GM18873 (cell line): ENCODE measurements at regions not wholly inside any gene's neighbourhood (a gene's known extent, or its start where the extent isn't known, plus 50 kb on each side); places are given as distances from the start of the nearest gene placed in this dataset.

ENCODE experiments used
- ATAC-seq: cut with Tn5 transposase; IDR thresholded peaks from one replicate; pipeline ENCODE4 v1.9.1; 2021; ENCODE audit warnings: mild to moderate bottlenecking, moderate library complexity, moderate number of reproducible peaks; ENCODE audit not compliant: unreplicated experiment, low FRiP score

DNA sequence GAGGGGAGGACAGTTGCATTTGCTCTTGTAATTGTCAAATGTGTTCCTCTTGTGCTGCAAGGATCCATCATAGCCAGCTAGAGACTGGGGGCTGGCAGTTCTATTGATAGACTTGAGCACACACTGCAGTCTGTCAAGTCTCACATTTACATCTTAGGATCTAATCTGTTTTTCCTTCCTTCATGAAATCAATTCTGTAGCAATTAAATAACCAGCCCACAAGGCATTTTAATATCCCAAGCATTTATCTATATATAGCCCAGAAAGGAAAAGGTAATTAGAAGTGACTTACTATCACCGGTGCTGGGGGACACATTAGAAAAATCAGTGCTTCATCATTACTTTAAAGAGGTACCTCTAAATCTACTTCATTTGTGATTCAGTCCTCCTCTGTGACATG lies 143.0 kb upstream of the STXBP5 start:
- ATAC-seq = no peak

DNA sequence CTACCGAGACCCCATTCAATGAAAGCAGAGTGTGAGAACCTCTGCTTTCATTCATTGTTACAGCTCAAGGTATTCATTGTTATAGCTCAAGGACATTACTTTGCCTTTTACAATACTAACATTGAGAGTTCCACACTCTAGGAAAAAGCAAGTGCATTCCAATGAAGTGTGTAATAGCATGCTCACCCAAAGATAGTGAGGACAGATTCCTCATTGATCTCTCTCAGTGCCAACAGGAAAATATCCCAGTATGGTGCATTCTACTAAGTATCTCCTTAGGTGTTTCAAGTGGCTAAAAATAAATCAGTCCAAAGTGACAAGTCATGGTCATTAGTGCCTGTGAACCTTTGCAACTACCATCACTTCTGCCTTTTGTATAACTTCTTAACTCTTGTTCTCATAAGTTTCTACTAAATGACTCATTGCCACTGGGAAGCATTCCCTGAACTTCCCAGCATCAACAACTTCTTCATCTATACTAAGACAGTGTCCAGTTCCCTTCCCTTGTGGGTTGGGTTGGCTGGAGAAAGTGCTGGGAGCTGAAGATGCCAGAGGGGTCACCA lies 140.7 kb upstream of the STXBP5 start:
- no peak for ATAC-seq

DNA sequence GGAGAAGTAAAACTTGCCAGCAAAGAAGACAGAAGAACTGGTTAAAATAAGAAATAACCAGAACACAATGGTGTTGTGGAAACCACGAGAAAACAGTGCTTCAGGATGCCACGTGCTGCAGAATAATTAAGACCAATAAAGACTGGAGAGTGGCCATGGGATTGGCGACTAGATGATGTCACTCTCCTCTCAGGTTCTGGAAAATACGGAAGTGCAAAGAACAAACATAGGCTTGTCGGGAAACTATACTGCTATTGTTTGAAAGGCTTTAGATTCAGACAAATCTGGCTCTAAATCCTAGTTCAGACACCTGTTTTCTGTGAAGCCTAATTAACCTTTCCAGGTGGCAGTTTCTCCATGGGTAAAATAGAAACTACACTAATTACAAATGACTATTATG lies 138.4 kb upstream of the STXBP5 start:
- ATAC-seq = no peak

- no peak for ATAC-seq
Measured at GRCh38 chr6:147067184-147067583, 137.0 kb upstream of the STXBP5 start.

DNA sequence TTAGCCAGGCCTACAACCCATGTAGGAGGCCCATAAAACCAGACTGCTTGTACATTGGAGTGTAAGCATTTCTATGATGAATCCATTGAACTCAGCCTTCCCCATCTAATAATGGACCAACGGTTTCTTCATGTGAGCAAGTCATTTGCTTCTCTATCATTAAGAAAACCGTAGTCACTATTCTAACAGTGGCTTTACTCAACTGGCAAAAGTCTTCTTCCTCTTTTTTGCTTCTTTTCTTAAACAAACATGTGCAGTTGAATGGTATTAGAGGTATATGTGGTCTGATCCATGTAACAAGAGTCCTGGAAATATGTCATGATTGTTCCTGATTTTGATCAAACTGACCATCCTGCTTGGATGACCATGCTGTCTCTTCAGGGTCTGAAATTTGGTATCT lies 132.4 kb upstream of the STXBP5 start:
- ATAC-seq = no peak

DNA sequence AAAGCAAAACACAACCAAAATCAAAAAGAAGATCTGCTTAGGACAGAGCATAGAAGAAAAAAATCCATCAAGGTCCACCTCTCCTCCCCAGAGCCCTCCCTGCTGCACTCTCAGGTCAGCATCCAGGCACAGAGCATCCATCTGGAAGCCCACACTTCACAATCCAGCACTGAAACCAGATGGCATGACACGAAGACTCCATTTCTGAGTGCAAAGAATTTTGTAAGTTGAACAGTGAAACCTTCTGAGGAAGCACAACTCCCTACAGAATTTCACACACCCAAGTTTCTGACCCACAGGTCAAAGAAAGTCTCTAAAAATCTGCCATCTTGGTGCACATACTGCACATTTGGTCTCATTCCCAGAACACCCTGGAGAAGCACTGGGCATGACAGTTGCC lies 128.8 kb upstream of the STXBP5 start:
- no peak for ATAC-seq

DNA sequence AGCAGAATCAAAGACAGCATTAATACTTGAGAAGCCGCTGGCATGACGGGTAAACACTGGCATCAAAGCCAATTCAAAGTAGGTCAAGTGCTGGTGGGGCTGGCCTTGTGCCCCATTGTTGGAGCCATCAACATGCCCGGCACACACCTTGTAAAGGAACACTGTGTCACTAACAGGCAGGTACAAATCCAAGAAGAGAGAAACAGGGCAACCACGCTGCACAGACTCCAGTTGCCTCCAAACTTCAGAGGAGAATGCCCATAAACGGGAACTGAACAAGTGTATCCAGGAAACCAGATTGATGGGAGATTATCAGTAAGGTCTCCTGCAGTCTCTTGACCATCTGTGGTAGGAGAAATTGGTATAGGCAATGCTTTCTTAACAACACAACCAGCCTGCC lies 127.0 kb upstream of the STXBP5 start:
- no peak for ATAC-seq

DNA sequence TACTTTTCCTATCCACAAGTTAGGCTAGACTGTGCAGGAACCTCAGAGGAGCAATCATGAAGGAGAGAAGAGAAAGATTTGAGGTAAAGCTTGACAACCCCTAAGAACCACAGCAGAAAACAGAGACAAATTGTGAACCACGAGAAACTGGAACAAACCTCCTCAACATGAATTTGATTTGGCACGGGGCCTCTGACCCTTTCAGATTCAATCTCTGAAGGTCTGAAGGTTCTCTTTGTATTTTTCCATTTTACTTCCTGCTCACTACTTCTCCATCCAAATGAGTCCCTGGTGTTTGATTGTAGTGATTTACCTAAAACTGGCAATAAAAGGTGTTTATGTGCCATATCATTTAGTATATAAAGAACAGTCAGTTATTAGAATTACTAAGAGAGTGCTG lies 126.1 kb upstream of the STXBP5 start:
- ATAC-seq = no peak

DNA sequence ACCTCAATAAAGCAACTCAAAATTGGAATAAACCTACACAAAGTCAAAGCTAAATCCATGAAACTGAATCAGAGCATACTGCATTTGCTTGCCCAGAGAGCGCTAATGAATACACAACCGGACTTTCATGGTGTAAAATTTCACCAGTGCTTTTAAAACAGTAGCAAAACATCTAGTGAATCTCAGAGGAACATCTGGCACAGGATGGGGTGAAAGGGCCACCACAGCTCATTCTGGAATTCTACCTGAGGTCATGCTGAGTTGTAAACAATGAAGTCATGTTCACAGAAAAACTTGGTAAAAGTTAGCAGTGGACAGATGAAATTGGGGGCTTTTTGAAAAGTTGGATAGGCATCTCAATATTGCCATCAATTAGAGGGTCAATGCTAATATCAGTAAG lies 125.6 kb upstream of the STXBP5 start:
- no peak for ATAC-seq

DNA sequence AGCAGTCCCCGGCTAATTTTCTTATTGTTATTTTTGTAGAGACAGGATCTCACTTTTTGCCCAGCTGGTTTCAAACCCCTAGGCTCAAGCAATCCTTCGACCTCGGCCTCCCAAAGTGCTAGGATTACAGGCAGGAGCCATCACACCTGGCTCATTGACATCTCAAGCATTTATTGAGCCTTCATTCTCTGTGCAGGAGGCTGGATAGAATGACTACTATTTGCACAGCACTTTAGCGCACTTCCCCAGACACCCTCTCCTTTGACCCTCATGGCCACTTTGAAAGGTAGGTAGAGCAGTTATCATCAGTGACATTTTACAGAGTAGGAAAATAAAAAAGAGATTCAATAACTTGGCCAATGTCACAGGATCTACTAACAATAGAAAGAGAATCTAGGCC lies 124.0 kb upstream of the STXBP5 start:
- no peak for ATAC-seq

GRCh38 chr6:147081076-147081609 lies 123.1 kb upstream of the STXBP5 start:
- ATAC-seq = no peak

GRCh38 chr6:147087641-147088040 lies 116.6 kb upstream of the STXBP5 start:
- no peak for ATAC-seq

GRCh38 chr6:147088861-147089260 lies 115.4 kb upstream of the STXBP5 start:
- no peak for ATAC-seq

DNA sequence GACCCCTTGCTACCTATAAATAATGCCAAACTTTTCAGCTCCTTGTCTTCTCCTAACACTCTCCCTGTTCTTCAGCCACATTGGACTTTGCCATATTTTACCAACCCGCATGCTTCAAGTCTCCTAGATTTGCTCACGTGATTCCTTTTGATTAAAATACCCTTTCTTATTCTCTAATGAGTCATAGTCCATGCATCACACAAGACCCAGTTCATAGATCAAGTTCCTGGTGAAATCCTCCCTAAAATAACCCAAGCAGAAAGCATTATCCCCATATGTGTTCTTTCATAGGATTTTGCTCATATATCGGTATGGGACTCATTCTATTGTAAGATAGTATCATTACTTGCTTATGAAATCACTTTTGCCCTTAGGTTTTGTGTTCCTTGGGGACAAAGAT lies 108.9 kb upstream of the STXBP5 start:
- no peak for ATAC-seq

GRCh38 chr6:147099974-147100373 lies 104.2 kb upstream of the STXBP5 start:
- no peak for ATAC-seq

DNA sequence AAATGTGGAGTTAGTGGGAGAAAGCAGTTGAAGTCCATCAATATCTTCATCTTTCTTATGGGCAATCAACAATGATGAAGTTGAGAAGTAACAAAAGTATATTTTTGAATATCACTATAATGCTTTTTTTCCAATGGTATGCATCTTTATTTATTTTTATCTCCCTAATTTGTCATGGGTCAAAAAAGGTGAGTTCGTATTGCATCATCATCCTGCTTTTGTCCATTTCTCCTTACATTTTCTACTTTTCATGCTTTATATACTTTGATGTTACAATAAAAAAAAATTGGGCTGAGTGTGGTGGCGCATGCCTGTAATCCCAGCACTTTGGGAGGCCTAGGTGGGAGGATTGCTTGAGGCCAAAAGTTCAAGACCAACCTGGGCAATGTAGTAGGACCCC lies 101.2 kb upstream of the STXBP5 start:
- no peak for ATAC-seq

GRCh38 chr6:147103694-147104093 lies 100.5 kb upstream of the STXBP5 start:
- ATAC-seq = no peak

DNA sequence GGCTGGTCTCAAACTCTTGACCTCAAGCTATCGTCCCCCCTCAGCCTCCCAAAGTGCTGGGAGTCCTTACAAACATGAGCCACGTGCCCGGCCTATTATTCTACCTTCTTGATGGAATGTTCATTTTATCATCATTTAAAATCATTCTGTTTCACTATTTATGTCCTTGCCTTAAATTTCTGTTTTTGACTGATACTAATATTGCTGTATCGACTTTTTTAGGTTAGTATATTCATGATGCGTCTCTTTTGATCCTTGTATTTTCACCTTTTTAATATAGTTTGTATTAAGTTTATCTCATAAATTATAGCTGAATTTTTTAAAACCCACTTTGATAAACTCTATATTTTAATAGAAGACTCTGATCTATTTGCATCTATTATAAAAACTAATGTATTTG lies 98.4 kb upstream of the STXBP5 start:
- ATAC-seq = no peak

GRCh38 chr6:147106759-147107401 lies 97.3 kb upstream of the STXBP5 start:
- no peak for ATAC-seq

GRCh38 chr6:147108259-147108910 lies 95.8 kb upstream of the STXBP5 start:
- no peak for ATAC-seq

DNA sequence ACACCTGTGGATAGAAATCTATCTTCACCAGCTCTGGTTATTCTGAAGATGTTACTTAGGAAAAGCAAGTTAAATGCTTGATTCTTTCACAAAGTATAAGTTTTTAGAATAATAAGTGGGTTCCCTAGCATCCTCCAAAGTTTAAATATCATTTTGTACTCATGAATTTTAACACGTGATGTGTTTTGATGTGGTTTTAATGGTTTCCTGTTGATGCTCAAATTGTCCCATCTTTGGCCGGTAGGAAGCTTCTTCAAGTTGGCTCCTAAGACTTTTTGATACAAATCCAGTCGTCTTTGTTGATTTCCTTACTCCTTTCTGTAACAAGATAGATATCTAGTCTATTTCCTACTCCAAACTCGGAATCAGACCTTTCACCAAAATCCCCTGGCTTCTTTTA lies 94.5 kb upstream of the STXBP5 start:
- no peak for ATAC-seq

- no peak for ATAC-seq
Measured at GRCh38 chr6:147116056-147116455, 88.2 kb upstream of the STXBP5 start.
